ENCODE measurements at regions not wholly inside any gene's neighbourhood (a gene's known extent, or its start where the extent isn't known, plus 50 kb on each side); places are given as distances from the start of the nearest gene placed in this dataset.

DNA sequence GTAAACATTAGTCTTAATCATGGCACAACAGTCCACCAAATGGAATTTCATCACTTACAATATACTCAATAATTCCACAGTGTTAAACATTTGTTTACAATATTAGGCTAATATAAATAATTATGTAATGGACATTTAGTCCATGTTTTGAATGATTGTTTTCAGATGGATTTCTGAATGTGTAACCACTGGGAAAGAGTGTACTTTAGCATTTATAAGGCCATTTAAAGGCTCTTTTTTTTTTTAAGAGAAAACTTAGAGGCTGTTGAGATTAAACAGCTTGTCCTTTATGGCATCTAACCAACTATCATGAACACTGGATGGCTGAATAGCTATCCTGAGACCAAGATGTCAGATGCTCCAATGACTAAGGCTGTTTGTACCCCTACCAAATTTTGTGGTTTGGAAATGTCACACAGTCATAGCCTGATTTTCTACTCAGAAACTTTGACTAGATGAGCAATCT is 248.3 kb upstream of the GLI3 start:
- DNase-seq: no peak

DNA sequence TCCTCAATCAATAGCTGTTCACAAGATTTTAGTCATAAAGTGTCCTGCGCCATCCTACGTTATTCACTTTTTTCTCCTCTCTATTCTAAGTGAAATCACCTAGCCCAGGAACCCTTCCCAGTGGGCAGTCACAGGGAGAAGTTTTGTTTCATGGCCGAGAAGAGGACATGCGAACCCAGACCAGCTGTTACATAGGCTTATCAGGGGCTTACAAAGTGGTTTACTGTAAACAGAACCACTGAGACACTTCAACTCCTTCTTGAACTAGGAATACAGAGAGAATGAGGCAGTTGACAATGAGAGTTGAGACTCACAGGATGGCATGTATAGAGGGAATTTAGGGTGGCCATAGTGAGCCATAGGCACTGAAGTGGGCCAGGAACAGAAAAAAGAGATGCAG is 246.9 kb upstream of the GLI3 start:
- DNase-seq: no peak

DNA sequence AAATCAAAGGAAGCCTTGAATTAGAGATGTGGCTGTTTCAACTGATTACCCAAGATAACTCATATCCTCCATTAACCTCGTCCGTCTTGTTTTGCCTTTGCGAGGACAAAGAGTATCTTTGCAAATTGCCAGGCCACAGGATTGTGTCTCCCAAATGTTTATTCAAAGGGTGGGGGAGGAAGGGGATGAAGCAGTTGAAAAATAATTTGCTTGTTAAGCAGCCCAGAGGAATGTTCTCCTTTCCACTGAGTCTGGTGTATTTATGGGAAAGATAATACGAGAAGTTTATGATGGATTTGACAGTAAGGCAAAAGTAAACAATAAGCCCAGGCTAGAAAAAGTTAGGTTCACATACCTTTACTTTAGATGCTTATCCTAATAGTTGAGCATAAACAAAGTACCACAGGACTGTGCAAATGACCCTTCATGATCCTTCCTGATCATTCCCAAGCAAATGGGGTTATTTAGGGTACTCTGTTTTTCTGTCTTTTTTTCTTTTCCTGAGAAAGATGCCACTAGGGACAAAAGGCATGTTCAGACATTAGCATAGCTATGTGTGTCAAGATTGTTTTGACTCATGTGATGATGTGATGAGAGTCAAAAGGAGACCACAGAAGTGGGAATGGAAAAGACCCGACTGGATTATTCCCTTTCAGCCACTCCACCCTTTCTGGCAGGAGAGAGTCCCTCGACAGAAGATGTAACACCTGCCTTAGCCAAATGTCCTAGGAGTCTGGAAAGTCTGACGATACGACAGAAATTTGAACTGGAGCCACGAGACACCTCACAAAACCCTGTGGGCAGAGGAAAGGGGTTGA is 243.0 kb upstream of the GLI3 start:
- no peak for DNase-seq

DNA sequence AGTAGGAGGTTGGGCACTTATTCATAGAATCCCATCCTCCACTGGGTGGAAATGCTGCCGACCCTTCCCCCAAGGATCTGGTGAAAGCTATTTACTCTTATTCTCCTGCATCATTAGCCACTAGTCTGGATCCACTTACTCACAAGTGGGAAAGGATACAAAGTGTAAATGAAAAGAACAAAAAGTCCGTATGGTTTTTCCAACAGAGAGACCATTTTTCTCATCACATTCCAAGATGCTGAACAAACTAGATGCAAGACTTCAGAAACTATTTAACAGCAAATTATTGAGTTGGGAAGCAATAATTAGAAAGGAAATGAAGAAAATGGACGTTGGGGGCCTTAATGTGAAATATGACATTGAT is 242.4 kb upstream of the GLI3 start:
- DNase-seq: no peak

DNA sequence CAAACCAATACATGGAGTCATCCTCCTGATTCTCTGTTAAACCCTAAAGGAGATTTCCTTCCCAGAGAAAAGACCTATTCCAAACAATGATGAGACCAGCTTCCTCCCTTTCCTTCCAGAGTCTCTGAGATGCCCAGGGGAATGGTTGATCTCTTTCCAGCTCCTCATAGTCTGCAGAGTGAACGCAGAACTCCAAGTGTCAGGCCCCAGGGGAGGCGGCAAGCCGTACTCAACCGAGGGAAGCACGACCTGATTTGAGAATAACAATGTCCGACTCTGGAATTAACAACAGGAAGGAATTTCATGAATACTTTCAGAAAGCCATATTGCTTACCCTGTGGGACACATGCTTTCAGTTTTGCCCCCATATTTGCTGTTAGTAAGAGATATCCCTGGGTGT is 241.7 kb upstream of the GLI3 start:
- DNase-seq: no peak

DNA sequence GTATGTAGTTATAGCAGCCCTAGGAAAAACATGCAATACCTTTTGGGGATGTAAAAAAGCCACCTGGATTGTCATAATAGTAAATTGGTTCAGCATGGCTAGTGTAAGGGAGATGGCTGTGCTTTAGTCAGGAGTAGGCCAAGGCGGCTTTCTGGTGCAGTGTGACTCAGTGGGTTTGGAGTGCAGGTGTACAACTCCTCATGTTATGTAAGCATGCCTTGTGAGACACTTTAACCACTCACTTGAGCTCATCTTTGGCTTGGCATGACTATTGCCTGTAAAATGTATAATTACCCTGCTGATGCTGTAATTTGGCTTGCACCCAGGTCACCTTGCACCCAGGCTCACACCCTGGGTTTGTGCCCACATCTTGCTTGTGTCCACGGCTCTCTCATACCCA is 239.2 kb upstream of the GLI3 start:
- no peak for DNase-seq

DNA sequence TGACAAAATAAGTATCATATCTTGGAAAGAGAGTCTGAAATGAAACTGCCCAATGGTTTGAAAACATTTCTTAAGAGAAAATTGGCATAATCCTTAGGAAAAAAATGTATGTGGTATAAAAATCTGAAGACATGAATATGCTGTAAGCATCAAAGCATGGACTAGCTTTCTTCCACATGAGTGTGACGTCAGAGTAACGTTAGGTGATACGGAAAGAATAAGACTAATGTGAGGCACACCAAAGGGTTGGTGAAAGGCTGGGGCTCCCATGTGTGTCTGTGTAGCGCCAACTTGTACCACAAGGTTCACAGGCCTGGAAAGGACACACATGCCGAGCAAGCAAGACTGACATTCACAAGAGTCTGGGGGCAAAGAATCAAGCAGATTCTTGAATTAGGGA is 238.1 kb upstream of the GLI3 start:
- no peak for DNase-seq

DNA sequence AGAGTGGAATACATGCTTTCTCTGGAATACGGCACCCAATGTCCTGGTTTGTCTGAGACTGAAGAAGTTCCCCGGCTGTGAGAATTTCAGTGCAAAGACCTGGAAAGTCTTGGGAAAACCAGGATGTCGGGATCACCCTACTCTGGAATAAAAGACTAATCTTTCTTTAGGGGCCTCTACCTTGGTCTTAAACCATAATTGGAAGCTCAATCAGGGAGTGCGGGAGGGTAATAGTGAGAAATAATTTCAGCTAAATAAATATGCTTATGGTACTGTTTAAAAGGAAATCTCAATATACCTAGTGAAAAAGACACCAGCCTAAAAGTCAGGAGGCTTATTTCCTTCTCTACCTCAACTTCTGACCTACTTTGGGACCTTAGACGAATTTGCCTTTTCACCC is 236.1 kb upstream of the GLI3 start:
- DNase-seq: no peak

DNA sequence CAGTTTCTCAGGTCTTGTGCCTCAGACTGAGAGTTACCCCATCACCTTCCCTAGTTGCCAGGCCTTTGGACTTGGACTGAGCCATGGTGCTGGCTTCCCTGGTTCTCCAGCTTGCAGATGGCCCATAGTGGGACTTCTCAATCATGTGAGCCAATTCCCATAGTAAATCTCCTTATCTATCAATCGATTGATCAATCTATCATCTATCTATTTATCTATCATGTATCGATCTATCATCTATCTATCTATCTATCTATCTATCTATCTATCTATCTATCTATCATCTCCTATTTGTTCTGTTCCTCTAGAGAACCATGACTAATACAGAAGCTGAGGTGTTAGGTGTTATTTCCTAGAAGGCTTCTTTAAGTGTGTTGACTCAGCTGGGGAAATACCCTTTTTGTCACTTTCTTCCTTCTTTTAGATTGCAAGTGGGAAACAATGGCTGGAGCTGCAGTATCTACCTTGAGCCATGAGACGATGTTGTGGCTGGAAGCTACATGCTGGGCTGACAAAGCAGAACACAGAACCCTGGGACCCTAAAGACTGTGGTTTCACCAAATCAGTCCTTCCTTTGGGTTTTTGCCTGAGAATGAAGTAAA is 234.7 kb upstream of the GLI3 start:
- no peak for DNase-seq

DNA sequence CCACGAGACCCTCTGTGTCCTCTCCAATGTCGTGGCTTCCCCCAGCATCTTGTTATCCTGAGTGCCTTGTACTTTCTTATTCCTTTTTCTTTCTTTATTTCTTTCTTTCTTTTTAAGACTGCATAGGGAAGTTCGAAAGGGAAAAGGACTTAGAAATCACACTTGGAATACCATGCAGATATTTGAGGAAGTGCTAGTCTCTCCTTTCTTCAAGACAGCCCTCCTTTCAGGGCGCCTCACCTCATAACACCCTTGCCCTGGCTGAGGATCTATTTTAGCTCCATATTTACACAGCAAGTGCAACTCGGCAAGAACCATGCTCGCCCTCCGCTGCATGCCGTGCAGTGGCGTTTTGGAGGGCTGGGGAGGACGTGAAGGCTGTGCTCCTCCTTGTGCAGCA is 232.3 kb upstream of the GLI3 start:
- no peak for DNase-seq

DNA sequence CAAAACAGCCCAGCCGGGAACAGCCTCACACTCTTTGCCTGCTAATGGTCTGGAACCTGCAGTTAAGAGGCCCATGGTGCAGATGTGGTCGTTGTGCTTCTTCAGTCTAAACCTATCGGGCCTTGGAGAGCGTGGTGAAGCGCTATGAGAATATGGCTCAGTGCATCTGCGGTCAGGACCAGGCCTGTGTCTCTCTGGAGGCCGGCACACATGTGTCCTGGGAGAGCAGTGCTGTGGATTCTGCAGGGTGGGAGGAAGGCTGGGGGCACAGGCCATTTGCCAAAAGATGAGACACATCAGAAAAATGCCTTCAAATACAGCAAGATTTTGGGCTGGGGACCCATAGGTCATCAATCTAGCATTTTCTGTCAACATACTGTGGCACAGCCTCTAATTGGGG is 231.5 kb upstream of the GLI3 start:
- DNase-seq: no peak

DNA sequence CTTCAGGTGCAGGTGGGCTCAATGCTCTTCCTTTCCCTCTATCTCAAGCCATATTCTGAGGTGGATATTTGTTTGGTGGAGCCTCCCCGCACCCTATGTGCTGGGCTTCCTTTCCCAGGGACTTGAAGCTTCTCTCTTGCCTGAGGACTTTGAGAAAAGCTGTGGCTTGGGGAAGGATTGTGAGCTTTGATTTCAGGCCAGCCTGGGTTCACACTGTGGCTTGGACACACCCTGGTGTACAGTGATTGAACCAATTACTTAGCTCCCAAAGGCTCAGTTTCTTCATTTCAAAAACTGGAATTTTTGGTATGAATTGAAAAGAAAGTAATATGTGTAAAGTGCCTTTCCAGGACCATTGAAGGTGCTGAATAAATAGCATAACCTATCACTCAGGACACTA is 224.5 kb upstream of the GLI3 start:
- no peak for DNase-seq

DNA sequence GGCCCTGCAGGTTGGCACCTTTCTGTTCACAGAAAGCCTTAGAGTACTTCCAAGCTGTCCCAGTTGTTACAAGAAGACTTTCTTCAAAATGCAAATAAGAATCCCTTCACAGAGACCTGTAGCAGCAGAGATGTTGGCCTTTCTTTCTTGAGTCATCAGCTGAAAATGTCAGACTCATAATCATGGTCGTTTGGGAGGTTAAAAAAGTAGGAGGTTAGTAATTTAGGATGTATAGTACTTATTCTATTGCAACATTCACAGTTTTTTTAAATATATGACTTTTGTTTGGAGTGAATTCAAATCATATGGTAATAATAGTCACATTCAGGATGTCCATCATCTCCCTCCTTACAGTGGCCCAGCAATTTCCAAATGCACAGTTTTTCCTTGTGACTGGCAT is 223.9 kb upstream of the GLI3 start:
- DNase-seq: no peak

DNA sequence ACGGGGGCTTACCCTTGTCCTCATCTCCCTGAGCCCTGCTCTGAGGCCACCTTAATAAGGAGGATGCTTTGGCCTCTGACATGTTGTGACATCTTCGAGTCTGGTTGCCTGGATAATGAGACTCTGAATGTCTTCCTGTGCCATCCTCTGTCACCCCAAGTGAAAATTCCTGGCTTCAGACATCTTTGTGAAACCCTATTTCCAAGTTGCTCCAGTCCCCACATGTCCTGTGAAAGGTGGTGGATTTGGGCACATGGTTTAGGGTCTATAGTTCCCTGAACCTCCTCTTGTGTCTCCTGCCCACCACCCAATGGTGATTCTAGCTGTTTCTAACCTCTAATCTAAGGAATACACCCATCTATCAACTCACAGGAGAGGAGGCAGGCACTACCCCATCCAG is 223.1 kb upstream of the GLI3 start:
- no peak for DNase-seq

DNA sequence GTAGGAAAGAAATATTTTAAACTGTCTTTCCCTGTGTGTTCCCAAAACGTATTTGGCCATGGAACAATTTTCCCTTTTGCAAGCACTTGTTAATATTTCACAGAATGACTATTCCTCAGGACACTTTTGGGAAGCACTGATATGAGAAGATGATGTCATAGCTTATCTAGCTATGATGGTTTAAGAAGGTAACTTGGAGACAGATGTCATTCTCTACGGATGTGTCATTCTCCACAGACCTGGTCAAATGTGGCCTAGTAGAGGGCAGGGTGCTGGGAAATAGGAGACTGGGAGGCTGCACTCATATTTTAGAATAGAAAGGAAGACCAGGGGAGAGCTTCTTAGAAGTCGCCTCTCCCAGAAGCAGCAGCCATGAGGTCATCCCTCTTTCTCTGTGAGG is 220.7 kb upstream of the GLI3 start:
- DNase-seq: no peak

DNA sequence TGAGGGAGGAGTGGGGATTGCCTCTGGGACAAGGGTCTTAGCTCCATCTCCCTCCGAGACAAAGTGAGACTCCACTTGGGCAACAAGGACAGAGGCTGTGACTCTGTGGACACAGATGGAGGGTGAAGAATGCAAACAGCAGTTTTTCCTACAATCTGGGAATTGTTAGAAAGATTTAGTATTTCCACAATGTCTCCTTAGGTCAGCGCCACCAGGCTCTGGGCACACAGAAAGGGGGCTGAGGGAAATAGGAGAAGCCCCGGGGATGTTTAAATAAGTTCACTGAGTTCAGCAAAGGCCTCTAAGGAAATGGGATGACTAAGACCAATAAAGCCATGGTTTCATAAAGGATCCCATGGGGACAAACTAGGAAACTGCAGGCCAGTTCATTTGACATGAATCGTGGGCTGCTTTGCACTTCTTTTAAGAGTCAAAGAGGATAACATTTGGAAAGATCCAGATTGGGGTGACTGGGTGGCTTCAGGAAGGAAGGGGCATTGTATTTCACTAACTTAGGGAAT is 219.8 kb upstream of the GLI3 start:
- no peak for DNase-seq

DNA sequence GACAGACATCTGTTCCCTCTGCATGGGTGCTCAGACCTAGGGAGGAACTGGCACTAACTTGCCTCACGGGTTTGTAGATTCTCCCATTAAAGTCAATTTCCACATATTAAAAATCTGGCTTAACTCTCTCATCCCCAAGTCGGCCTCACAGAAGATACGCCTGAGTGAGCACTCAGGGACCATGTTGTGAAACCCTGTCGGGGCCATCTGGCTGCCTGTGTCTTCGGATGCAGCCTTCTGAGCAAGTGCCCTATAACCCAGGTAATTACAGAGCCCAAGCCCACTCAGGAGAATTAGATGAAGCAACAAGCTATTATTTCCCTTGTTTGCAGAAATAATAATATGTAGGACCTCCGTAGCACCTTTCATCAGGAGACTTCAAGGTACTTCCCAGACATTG is 219.3 kb upstream of the GLI3 start:
- no peak for DNase-seq

DNA sequence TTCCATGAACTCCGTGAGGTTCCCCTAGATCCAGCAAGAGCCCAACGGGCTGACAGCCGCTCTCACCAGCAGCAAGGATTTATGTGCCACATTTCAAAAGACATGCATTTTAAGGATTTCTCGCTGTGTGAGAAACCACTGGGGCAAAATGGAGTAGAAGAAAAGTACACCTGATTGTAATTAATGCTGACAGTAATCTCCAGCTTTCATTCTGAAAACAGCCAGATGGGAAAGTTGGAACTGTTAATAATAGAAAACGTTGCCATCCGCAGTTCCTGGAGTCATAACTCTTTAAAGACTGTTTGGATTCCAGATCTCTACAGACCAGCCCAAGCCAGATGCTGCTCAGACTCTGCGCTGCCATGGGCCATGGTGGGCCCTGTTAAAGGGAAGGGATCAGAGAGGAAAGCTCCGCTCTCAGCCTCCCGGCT is 216.9 kb upstream of the GLI3 start:
- no peak for DNase-seq

DNA sequence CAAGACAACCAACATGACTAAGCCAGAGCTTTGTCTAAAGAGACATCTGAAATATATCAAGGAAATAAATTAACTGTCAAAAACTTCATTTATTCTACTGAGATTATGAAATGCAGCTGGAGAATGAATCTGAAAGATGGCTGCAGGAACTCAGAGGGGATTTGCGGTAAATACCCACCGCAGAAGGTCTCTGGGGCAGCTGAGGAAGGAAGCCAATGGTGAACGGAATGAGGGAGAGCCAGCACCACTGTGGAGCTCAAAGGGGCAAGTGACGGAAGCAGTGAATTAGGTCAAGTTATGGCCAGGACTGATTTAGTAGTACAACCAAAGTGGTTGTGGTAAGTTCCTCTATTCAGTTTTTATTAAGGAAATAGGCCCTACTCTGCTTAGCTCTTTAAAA is 215.3 kb upstream of the GLI3 start:
- DNase-seq: no peak

DNA sequence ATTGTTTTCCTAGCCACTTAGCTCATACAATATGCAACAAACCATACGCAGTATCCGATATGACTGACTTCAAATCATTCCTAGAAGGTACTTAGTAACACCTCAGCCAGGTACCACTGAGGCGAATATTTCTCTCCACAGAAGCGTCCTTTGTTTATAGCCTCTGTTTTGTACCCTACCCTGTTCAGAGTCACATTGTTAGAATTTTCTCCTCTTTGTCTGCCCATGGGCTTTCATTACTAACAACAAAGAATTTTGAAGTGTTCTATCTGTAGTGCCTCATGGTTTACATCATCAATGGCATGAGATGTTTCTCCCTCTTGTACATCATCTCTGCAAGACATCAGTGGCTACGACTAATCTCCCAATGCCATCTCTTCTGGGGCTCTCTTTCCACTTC is 212.4 kb upstream of the GLI3 start:
- DNase-seq: no peak

DNA sequence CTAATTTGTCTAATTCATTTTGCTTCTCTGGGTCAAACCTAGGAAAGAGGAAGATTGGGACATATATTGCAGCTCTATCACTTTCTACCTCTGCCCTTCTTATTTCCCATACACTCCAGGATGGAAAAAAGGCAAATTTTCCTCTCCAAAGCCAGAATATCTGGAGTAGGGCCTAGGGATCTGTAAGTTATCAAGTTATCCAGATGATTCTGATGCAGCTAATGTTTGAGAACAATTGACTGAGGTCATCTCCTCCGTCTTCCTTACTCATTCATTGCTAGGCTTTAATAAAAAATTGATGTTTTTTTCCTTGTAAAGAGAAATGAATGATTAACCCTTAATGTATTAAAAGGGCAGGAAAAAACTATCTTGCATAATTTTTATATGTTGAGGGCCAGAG is 211.9 kb upstream of the GLI3 start:
- DNase-seq: no peak

DNA sequence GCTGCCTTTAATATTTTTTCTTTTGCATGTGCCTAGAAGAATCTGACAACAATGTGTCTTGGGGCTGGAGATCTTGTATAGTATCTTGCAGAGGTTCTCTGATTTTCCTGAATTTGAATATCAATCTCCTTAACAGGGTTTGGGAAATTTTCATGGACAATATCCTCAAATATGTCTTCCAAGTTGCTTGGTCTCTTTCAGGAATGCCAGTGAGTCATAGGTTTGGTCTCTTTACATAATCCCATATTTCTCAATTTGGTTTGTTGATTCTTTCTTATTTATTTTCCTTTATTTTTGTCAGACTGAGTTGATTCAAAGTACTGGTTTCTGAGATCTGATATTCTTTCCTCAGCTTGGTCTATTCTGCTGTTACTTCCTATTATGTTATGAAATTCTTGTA is 208.7 kb upstream of the GLI3 start:
- DNase-seq: no peak

DNA sequence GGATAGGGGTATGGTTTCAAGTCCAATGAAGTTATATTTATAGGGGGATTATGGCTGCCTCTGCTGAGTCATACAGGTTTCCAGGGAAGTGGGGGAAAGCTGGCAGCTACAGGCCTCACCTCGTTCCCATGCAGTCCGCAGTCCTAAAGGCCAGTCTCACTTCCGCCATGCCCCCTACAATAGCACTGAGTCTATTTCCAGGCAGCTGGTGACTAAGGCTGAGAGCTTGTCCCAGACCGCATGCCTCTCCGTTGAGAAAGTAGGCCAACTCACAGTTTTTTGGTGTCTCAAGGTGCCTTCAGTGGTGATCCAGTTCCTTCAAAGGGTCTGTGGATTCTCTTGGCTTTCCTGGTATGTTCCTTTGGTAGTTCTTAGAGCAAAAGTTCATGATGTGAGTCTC is 203.9 kb upstream of the GLI3 start:
- DNase-seq: no peak

DNA sequence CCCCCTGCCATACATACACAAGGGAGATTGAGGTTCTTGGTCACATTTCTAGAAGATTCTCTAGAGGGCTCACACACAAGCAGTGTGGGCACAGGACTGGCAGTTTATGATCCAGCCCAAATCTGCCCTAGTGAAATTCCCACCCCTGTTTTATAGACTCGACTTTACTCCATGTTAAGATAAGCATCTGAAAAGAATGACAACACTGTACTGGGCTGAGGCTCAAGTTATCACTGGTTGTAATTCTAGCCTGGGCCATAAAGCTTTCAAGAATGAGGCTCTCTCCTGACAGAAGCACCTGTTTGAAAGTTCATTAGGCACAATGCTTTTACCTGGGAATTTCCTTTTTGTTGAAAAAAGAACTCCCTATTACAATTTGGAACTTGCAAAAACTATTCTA is 195.6 kb upstream of the GLI3 start:
- no peak for DNase-seq

DNA sequence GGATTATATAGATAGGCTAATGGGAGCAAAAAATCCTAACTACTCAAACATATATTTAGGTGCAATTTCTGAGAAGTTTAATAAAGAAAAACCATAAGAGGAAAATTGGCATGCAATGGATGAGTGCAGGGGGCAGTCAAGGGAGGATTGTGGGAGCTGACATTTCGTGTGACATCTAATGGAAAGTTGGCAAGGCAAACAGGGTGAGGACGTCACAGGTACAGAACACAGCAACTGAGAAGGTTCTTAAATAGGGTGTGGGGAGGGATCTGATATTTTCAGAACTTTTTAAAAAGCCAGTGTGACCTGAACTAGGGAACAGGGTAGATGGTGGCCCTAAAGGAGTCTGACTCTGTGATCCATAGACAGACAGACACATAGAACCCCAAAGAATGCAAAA is 194.9 kb upstream of the GLI3 start:
- DNase-seq: no peak
